22Rv1 (cell line): ENCODE measurements at regions not wholly inside any gene's neighbourhood (a gene's known extent, or its start where the extent isn't known, plus 50 kb on each side); places are given as distances from the start of the nearest gene placed in this dataset.

Source experiments
- ZFX ChIP-seq: fragments of 450-650 bp; IDR thresholded peaks from 2 replicates; pipeline ENCODE4 v1.6.1; 2017; ENCODE audit warnings: antibody characterized with exemption, borderline replicate concordance
- TF ChIP-seq, protein P1 (sequence below): fragments of 450-650 bp; IDR thresholded peaks from 2 replicates; pipeline ENCODE4 v1.5.1; 2017; ENCODE audit warnings: mild to moderate bottlenecking

DNA sequence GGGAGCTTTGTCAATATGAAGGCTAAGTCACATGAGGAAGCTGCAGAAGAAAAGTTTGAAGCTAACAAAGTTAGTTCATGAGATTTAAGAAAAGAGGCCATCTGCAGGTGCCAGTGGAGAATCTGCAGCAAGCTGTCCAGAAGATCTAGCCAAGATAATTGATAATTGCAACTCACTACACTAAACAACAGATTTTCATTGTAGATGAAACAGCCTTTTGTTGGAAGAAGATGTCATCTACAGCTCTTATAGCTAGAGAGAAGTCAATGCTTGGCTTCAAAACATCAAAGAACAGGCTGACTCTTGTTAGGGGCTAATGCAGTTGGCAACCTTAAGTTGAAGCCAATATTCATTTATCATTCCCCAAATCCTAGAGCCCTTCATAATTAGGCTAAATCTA lies 83.7 kb downstream of the RIN2 start:
- TF ChIP-seq, protein P1, sequence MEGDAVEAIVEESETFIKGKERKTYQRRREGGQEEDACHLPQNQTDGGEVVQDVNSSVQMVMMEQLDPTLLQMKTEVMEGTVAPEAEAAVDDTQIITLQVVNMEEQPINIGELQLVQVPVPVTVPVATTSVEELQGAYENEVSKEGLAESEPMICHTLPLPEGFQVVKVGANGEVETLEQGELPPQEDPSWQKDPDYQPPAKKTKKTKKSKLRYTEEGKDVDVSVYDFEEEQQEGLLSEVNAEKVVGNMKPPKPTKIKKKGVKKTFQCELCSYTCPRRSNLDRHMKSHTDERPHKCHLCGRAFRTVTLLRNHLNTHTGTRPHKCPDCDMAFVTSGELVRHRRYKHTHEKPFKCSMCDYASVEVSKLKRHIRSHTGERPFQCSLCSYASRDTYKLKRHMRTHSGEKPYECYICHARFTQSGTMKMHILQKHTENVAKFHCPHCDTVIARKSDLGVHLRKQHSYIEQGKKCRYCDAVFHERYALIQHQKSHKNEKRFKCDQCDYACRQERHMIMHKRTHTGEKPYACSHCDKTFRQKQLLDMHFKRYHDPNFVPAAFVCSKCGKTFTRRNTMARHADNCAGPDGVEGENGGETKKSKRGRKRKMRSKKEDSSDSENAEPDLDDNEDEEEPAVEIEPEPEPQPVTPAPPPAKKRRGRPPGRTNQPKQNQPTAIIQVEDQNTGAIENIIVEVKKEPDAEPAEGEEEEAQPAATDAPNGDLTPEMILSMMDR, result no peak
- TF ChIP-seq ZFX, result no peak
